ENCODE measurements at regions not wholly inside any gene's neighbourhood (a gene's known extent, or its start where the extent isn't known, plus 50 kb on each side); places are given as distances from the start of the nearest gene placed in this dataset.

GRCh38 chr2:13466076-13466475 is 749.3 kb downstream of the TRIB2 start:
- CTCF ChIA-PET = no interaction called here
- Mint-ChIP-seq H3K9me3 (peaks cover 2% of the 10 kb centered on the region), H3K4me3 (no peak overlapping the region), H3K27ac (no peak overlapping the region), H3K27me3 (no peaks in the 10 kb centered on the region), H3K36me3 (ENCODE audit: low read depth) (no peaks in the 10 kb centered on the region), H3K4me1 (ENCODE audit: low read depth) (no peaks in the 10 kb centered on the region)
- intact Hi-C loops (cut with micrococcal nuclease) = no loop called here
- ATAC-seq = no peak
- TF ChIP-seq CTCF (IDR thresholded peaks at IDR 0.05) = no peak
- DNase-seq = no peak
- POLR2A ChIA-PET = no interaction called here

GRCh38 chr2:13474538-13474937 is 757.8 kb downstream of the TRIB2 start:
- H3K27ac Mint-ChIP-seq = no peak overlapping the region
- ChIA-PET CTCF (no interaction called here), POLR2A (no interaction called here)
- intact Hi-C loops (cut with micrococcal nuclease) = no loop called here
- H3K4me1 Mint-ChIP-seq (ENCODE audit: low read depth) = no peaks in the 10 kb centered on the region
- no peaks in the 10 kb centered on the region for H3K36me3 Mint-ChIP-seq (ENCODE audit: low read depth)
- no peak for DNase-seq
- peaks cover 1% of the 10 kb centered on the region for H3K9me3 Mint-ChIP-seq
- H3K4me3 Mint-ChIP-seq = no peak overlapping the region
- ATAC-seq = no peak
- no peaks in the 10 kb centered on the region for H3K27me3 Mint-ChIP-seq
- TF ChIP-seq CTCF (IDR thresholded peaks at IDR 0.05) = no peak

GRCh38 chr2:13480057-13480456 is 763.3 kb downstream of the TRIB2 start:
- ATAC-seq (no peak), DNase-seq (no peak)
- POLR2A ChIA-PET = no interaction called here
- Mint-ChIP-seq H3K4me3 (no peak overlapping the region), H3K36me3 (ENCODE audit: low read depth) (no peaks in the 10 kb centered on the region), H3K9me3 (peaks cover 4% of the 10 kb centered on the region), H3K4me1 (ENCODE audit: low read depth) (no peaks in the 10 kb centered on the region), H3K27ac (no peak overlapping the region), H3K27me3 (no peaks in the 10 kb centered on the region)
- intact Hi-C loops (cut with micrococcal nuclease) = no loop called here
- CTCF ChIA-PET = no interaction called here
- TF ChIP-seq CTCF (IDR thresholded peaks at IDR 0.05) = no peak

GRCh38 chr2:13481201-13481600 is 764.5 kb downstream of the TRIB2 start:
- CTCF ChIA-PET = no interaction called here
- no peak for DNase-seq

GRCh38 chr2:13485256-13485655 is 768.5 kb downstream of the TRIB2 start:
- no peaks in the 10 kb centered on the region for H3K36me3 Mint-ChIP-seq (ENCODE audit: low read depth)
- ATAC-seq = no peak
- DNase-seq = no peak
- no peaks in the 10 kb centered on the region for H3K27me3 Mint-ChIP-seq
- peaks cover 4% of the 10 kb centered on the region for H3K9me3 Mint-ChIP-seq
- ChIA-PET CTCF (no interaction called here), POLR2A (no interaction called here)
- no peak overlapping the region for H3K4me3 Mint-ChIP-seq
- no peak for TF ChIP-seq CTCF (IDR thresholded peaks at IDR 0.05)
- intact Hi-C loops (cut with micrococcal nuclease) = no loop called here
- no peak overlapping the region for H3K27ac Mint-ChIP-seq
- no peaks in the 10 kb centered on the region for H3K4me1 Mint-ChIP-seq (ENCODE audit: low read depth)

More at GRCh38 chr2:13481201-13481600, 764.5 kb downstream of the TRIB2 start:
- H3K4me1 Mint-ChIP-seq (ENCODE audit: low read depth) = no peaks in the 10 kb centered on the region
- TF ChIP-seq CTCF (IDR thresholded peaks at IDR 0.05) = no peak
- no peak overlapping the region for H3K27ac Mint-ChIP-seq
- intact Hi-C loops (cut with micrococcal nuclease) = no loop called here
- no peak for ATAC-seq
- peaks cover 2% of the 10 kb centered on the region for H3K9me3 Mint-ChIP-seq
- H3K4me3 Mint-ChIP-seq = no peak overlapping the region
- H3K27me3 Mint-ChIP-seq = no peaks in the 10 kb centered on the region
- POLR2A ChIA-PET = no interaction called here
- no peaks in the 10 kb centered on the region for H3K36me3 Mint-ChIP-seq (ENCODE audit: low read depth)

All from activated CD8-positive, alpha-beta T cell treated with anti-CD3 and anti-CD28 coated beads for 36 hours (primary cell).